ENCODE measurements at regions not wholly inside any gene's neighbourhood (a gene's known extent, or its start where the extent isn't known, plus 50 kb on each side); places are given as distances from the start of the nearest gene placed in this dataset.

GRCh38 chr20:6305536-6305935 lies 182.7 kb upstream of the FERMT1 start:
- Mint-ChIP-seq H3K27ac (no peak overlapping the region), H3K27me3 (no peaks in the 10 kb centered on the region), H3K4me3 (no peak overlapping the region), H3K36me3 (no peaks in the 10 kb centered on the region), H3K4me1 (ENCODE audit: unreplicated experiment) (no peaks in the 10 kb centered on the region), H3K9me3 (peaks cover 7% of the 10 kb centered on the region)
- no peak for DNase-seq (ENCODE audit: extremely low spot score, unreplicated experiment)
- TF ChIP-seq CTCF (conservative IDR thresholded peaks at IDR 0.05), result no peak

- H3K27ac Mint-ChIP-seq, result no peak overlapping the region
- H3K4me1 Mint-ChIP-seq (ENCODE audit: unreplicated experiment), result no peaks in the 10 kb centered on the region
- peaks cover 4% of the 10 kb centered on the region for H3K9me3 Mint-ChIP-seq
- no peak overlapping the region for H3K4me3 Mint-ChIP-seq
- no peak for TF ChIP-seq CTCF (conservative IDR thresholded peaks at IDR 0.05)
- no peaks in the 10 kb centered on the region for H3K27me3 Mint-ChIP-seq
- H3K36me3 Mint-ChIP-seq, result no peaks in the 10 kb centered on the region
- no peak for DNase-seq (ENCODE audit: extremely low spot score, unreplicated experiment)
Measured at GRCh38 chr20:6302041-6302440, 179.2 kb upstream of the FERMT1 start.

GRCh38 chr20:6299456-6299855 lies 176.6 kb upstream of the FERMT1 start:
- H3K27ac Mint-ChIP-seq, result no peak overlapping the region
- H3K4me3 Mint-ChIP-seq, result no peak overlapping the region
- no peaks in the 10 kb centered on the region for H3K36me3 Mint-ChIP-seq
- H3K9me3 Mint-ChIP-seq, result no peaks in the 10 kb centered on the region
- no peak for DNase-seq (ENCODE audit: extremely low spot score, unreplicated experiment)
- no peaks in the 10 kb centered on the region for H3K27me3 Mint-ChIP-seq
- no peaks in the 10 kb centered on the region for H3K4me1 Mint-ChIP-seq (ENCODE audit: unreplicated experiment)
- no peak for TF ChIP-seq CTCF (conservative IDR thresholded peaks at IDR 0.05)

GRCh38 chr20:6298049-6298448 lies 175.2 kb upstream of the FERMT1 start:
- H3K36me3 Mint-ChIP-seq, result no peaks in the 10 kb centered on the region
- H3K27ac Mint-ChIP-seq, result no peak overlapping the region
- H3K27me3 Mint-ChIP-seq, result no peaks in the 10 kb centered on the region
- DNase-seq (ENCODE audit: extremely low spot score, unreplicated experiment), result no peak
- no peaks in the 10 kb centered on the region for H3K4me1 Mint-ChIP-seq (ENCODE audit: unreplicated experiment)
- no peaks in the 10 kb centered on the region for H3K9me3 Mint-ChIP-seq
- no peak overlapping the region for H3K4me3 Mint-ChIP-seq
- no peak for TF ChIP-seq CTCF (conservative IDR thresholded peaks at IDR 0.05)

GRCh38 chr20:6295867-6296256 lies 173.0 kb upstream of the FERMT1 start:
- H3K27ac Mint-ChIP-seq, result no peak overlapping the region
- no peaks in the 10 kb centered on the region for H3K36me3 Mint-ChIP-seq
- H3K4me3 Mint-ChIP-seq, result no peak overlapping the region
- H3K4me1 Mint-ChIP-seq (ENCODE audit: unreplicated experiment), result no peaks in the 10 kb centered on the region
- no peaks in the 10 kb centered on the region for H3K9me3 Mint-ChIP-seq
- DNase-seq (ENCODE audit: extremely low spot score, unreplicated experiment), result no peak
- no peaks in the 10 kb centered on the region for H3K27me3 Mint-ChIP-seq
- TF ChIP-seq CTCF (conservative IDR thresholded peaks at IDR 0.05), result no peak
